Activated T-cell treated with anti-CD3 and anti-CD28 coated beads, Interleukin-2, amount 50 U/mL, for 1 hour (primary cell): ENCODE measurements at regions not wholly inside any gene's neighbourhood (a gene's known extent, or its start where the extent isn't known, plus 50 kb on each side); places are given as distances from the start of the nearest gene placed in this dataset.

Experiments
- DNase-seq: peaks from one replicate; pipeline ENCODE4 v3.0.0-alpha.2; 2020

DNA sequence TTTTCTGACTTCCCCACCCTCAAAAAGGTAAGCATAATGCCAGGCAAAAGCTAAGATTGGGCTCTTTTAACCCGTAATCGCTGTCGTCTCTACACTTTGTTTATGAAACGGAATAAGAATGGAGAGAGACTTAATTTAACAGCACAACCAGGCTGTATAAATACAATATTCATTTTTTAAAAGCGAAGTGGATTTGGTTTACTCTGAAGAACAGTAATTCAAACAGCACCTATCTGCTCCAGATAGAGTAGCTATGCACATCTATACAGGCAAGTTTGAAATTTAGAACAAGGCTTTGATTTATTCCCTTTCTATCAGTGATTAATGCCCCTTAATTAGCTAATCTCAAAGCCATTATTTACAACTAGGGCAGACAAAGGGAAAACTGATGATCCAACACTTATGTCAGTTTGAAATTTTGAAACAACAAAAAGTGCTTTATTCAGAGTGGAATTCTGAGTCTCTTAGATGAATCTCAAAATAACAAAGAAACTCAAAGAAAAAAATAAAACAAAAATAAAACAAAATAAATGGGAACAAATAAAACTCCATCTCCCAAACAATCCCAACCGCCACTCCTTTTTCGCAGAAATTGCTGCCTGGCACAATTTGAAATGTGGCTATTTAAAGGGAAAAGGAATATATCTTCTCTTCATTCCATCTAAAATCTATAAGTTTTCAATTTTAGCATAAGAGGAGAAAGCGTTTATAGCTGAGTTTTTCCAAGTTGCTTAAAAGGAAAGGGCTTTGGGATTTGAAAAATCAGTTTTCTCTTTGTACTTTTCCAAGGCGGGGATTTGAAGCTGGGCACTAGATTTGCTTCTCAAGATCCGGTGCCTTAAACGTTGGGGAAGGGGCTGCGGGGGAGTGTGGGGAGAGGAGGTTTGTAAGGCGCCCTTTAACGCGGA lies 298.6 kb downstream of the PARP8 start:
- DNase-seq: no peak

DNA sequence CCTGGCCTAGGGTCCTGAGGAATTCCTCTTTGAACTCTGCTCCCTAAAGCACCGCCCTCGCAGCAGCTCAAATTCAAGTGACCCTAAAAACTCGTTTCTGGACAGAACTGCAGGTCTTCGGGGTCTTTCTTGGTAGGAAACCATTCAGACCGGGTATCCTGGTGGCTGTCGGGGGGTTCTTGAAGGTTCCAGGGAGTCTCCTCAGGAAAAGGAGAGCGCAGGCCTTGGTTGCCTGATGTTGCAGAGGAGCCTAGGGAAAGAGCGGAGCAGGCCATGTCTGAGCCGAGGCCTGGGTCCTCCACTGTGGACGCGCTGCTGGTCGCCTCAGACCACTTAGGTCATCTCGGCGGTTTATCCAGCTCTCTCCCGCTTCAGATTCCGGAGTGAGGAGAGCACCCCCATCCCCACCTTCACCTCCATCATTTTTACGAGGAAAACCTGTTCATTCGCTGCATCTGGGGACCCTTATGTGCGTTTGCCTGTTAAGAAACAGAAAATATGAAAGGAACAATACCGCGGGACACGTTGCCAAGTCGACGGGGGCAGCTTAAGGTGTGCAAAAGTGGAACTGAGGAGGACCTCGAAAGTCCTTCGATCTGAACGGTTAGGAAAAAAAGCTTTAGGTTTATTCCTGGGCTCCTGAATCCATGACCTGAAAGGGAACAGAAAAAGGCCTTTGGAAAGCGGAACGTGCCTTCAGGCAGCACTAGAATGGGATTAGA lies 299.4 kb downstream of the PARP8 start:
- DNase-seq: no peak

DNA sequence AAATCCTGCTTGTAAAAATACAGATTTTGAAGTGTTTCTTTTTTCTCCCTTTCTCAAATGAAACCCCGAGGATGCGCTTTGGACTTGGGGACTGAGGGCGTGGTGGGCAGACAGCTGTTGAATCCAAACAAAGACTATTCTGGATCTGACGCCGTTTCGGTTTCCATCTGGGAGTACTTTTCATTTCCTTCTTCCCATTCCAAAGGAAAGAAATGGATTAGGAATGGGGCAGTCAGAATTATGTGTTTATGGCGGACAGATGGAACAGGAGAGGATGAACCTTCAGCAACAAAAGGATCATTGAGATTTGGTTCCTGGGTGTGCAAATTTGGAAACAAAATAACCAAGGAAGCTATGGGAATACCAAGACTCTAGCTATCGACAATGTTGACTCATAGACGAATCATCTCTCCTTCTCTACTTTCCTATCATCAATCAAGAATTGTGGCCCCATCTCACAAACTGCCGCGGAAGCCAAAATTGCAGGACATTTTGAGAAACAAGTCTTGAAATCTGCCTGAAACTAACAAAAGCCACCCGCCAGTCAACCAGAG lies 300.6 kb downstream of the PARP8 start:
- no peak for DNase-seq

DNA sequence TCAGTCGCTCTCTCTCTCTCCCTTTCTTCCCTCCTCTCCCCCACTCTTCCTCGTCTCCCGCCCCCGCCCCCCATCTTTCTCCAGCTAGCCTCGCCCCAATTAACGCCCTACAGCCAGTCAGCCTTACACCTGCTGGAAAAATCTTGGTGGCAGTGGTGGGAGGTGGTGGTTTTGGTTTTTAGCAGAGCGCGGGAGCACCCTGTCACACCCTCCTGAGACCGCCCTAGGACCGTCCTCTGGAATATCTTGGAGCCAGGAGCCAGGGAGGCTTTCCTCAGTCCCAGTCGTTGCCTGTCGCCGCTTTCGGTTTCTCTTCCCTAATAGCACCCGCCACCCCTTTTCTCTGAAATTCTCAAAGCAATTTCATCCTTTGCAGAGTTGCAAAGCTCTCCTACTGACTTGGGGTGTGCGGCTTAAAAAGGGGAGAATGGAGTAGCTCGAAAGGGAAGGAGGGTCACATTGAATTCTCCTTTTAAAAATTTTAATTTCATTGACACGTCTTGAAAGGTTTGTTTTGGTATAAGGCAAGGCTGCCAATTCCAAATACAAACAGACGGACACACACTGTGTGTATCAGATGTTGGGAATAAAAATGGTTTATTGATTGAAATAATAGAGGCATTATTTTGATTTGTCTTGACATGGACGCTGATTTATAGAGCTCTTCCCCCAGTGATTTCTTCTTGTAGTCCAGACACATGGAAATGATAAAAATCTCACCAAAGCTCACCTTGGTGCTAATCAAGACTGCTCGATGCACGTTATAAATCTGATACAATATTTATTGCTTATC lies 301.3 kb downstream of the PARP8 start:
- DNase-seq: no peak

DNA sequence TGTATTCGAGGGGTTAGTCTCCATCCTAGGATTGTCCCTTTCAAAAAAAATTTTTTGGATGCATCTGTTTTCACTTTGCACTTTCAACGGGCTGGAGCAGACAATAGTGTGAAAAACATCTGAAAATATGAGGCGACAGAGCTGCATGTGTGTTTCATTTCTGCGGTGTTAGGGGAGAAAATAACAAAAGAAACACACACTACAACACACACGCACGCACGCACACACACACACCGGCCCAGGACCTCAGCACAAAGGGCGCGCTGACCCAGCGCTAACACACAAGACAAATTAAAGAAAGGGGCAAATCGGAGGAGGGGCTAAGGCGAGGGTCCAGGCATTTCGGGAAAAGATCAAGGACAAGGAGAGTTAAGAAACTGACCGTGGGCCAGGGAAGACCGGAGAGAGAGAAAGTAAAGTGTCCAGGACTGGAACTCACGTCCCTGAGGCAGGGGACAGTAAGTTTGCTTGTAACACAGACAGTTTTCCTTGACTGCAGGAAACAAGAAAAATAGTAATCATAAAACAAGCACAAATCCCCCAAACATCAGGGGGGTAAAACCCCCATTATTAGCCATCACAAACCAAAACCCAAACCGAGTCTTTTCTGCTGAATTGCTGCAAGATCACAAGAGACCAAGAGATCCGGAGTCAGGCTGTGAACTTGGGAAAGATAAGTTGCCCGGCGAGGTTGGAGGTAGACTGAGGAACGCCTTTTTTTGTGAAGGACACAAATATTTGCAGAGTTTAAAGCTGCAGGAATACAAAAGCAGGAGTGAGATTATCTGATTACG lies 302.1 kb downstream of the PARP8 start:
- no peak for DNase-seq

DNA sequence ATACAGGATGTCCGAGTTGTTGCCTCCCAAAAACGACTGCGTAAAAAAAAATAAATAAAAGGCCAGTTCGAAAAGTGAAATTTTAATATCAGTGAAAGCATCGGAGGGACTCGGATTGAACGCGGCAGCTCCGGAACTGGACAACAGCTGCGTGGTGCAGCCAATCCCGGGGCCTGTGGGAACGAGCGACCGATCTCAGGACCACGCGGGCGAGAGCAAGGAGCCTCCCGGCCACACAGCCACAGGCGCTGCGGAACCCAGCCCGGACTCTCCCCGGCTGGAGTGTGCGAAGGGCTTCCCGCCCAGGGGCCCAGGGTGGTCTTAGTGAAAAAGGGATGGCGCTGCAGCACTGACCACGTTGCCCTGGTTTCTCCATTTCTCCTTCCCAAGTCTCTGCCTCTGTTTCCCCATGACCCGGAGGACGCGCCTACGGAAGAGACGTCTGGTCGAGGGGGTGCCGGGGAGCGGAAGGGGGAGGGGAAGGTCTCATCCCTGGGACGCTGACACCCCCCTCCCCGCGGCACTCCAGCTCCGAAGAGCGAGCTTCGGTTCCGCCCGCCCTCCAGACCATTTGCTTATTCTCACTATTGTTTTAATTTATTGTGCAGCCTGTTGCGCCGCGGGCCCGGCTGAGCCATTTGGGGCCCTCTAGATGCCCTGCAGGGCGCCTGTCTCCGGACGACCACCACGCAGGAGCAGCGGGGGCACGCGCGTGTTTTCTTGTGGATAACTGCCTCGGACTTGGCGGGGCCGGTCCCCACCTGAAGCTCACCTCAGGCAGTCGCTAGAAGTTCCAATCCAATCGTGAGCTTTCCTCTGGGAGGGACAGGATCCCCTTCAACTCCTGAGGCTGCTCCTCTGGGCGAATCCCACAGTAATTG lies 303.0 kb downstream of the PARP8 start:
- no peak for DNase-seq

DNA sequence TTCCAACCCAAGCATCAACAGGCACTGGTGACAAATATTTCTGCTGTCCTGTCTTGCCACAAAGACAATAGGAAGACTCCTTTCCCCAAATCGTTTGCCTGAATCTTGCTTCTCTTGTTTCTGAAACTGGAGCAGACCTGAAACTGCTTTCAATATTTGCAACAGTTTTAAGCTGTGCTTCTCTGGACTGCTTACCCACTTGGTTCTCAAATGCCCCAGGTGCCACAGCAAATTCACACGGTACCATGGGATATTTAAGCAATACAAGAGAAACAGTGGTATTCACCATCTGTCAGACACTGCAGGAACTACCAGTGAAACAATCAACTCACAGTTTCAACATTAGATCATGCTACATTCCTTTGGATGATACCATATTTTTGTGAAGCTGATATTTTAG lies 309.4 kb downstream of the PARP8 start:
- no peak for DNase-seq

DNA sequence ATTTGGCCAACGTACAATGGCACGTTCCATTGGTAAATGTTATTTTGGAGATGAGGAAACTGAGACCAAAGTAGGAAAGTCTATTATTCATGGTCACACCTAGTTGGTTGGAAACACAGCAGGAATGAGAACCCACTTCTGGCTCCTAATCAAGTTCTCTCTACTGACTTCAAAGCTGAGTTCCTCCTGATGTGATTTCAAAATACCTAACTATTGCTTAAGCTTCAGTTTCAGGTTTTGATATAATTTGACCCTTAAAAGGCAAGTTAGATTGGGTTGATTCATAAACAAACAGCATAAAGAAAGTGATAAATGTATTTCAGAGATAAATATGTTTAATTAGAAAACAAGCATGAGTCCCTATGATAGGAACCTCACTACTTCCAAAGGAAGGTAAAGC lies 312.5 kb downstream of the PARP8 start:
- DNase-seq: no peak

DNA sequence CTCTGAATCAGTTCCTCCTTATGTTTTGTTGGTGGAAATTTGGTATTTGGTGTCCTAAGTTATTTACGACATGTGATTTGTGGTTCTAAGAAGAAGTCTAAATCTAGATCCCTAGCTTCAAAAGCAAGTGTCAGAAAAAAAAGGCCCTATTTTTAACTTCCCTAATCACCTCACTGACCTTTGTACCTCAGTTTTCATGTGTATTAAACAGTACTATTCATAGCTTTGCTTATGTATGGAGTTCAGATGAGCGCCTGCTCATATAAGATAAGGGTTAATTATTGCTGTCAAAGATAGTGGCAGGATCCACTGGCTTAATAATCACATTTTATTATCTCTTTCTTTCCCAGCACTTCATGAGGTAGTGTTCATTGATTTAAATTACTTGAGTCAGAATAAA lies 318.2 kb downstream of the PARP8 start:
- no peak for DNase-seq

DNA sequence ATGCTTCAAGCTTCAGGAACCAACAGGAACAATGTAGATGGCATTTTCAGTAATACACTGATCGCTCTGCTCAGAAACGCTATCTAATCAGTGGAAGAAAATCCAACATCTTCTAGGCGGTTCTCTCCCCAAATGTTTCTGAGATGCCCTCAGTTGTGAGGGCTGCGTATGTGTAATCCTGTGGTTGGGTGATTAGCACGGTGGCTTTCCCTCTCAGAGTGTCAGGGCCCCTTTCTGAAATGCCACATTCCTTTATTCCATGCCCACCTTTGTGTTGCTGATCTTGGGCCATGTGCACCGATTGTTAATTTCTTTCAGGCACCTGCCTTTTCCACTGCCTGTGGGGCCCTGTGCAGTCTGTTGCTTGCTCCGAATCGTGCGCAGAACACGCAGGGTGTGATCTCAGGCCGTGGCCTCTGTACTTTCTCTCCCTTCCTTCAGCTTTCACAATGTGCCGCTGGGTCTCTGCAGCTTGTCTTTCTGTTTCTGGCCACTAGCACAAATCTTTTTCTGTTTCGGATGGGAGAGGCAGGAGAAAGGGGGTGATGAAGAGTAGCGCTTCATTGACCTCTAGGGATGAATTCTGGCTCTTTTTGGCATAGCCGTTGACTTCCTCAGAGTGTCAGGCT lies 324.0 kb downstream of the PARP8 start:
- no peak for DNase-seq

DNA sequence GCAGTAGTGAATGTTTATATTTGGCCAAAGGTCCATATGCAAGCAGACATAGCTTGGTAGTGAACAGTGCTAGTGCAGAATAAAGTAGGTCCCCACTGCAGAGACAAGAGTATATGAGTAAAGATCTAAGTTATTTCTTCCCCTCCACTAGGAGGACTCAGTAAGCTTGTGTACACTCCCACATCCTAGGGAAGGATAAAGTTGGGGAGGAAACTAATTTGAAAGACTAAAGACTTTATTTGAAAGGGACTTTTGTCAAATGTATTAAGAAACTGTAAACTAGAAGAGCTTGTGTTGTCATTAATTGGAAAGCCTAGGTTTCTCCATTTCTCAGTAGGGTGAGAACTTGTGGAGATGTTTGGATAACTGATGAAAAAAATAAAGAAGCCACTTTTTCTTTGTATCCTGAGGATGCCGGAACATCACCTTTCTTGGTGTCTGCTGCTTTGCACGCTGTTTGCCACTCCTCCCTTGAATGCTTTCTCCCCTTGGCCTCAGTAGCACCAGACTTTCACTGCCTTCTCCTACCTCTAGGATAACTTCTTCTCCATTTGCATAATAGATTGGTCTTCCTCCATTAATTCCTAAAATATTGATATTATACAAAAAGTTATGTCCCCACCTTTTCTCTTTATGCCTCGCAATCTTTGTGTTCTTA lies 329.0 kb downstream of the PARP8 start:
- no peak for DNase-seq

DNA sequence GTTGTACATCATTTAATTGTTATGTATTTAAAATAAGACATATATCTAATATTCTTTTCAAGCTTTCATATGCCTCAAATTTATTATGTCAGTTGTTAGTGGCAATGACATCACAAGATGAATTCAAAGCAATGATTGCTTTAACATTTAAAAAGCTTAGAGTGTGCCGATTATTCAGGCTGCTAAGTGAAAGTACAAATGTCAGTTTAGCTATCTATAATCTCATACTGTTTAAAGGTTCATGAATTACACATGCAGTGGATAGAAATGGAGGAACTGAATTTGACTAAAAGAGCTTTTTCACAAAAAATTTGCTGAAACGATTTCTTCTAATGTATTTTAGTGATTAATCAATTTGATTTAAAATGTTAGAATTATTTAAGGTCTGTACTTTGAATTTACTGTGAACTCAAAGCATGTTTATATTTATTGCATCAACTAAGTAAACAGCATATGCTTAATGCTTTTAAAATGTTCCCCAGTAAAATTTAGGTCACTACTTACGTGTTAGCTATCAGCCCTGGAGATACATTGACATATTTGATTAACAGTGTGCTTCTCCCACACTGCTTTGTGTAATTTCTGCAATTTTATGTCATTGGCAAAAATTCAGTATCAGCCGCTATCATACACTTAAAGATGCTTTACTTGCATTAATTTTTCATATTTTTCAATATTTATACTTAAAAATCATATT lies 334.9 kb downstream of the PARP8 start:
- no peak for DNase-seq

DNA sequence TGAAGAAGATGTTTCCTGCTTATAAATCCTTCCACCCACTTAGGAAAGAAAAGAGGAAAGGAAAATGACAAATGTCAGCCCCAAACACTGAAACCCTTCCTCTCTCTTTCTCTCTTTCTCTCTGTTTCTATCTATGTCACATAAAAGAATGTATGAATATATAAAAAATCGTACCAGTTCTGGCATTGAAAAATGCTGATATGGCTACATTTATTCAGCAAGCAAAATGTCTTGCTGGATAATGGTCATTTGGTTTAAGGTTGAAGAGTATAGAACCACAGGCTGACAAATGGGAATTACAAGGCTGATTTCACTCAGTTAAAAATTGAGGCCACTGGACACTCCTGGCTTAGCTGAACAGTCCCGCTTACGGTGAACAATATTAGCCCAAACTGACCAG lies 335.9 kb downstream of the PARP8 start:
- DNase-seq: no peak

DNA sequence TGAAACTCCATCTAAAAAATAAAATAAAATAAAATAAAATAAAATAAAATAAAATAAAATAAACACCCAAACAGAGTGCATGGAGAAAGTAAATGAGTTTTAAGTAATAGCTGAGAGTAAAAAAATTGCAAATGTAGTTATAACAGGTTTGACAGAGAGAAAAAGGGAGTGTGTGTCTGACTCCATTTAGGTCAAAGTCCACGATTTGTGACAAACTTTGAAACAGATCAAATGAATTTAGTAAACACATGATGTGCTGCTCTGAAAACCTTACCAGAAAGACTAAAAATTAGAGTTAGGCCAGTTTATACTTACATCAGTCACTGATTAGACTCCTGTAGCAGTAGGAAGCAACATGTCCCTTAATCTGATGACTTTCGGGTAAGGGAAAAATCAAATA lies 346.6 kb downstream of the PARP8 start:
- no peak for DNase-seq

DNA sequence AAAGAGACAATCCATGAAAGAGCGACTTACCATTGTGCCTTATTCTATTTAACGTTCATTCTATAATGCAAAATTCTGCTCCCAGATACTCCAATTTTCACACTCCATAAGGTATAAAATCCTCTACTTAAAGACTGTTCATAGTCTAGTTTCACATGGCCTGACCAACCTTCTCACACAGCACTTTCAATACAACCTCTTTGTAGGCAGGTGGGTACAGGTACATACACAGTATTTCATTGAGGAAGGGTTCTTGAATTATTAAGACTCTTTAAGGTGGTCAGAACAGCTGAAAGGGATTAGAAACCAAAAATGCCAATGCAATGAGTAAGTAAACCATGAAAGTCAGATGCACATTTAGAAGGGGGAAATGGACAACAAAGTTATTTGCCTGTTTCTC lies 352.0 kb downstream of the PARP8 start:
- no peak for DNase-seq

DNA sequence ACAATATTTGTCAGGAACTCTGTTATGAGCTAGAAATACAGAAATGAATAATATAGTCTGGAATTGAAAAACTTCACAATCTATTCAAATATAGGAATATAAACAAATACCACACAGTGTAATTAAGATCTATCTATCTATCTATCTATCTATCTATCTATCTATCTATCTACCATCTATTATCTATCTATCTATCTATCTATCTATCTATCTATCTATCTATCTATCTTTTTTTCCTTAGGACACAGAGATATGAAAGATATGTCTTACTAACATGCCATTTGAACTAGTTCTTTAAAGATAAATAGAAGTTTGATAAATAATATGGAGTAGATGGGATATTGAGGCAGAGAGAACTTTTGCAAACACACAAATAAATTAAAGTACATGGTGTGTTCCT lies 357.8 kb downstream of the PARP8 start:
- DNase-seq: no peak

DNA sequence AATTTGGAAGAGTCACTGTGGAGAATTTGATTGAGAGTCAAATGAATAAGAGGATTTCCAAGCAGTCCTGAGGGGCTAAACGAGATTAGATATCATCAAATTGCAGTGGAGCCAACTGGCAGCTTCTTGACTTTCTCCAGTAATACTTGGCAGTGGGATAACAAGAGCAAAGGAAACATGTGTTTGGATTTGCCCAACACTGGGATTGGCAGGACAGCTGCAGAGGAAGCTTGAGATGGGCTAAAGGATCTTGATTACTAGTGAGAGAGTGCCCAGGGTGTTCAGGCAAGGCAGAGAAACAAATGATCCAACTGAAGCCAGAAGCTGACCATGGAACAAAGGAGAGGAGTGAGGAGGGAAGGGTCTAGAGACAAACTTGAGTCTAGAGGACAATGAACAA lies 356.0 kb upstream of the ISL1 start:
- DNase-seq: no peak

DNA sequence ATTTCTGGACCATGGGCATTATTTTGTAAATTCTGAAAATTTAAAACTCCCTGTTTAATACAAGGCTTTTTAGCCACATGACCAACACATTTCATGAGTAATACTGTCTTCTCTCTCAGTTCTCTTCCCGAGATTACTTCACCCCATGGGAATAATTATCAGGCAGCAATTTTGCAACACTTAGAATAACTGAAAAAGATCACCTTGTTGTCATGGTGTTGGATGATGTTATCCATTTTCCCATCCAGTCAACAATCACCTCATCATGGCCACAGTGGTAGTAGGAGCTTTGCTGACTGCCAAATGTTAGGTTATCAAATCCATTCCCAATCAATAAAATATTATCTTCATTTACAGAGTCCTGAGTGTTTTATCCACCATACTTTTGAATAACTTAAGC lies 354.9 kb upstream of the ISL1 start:
- no peak for DNase-seq

DNA sequence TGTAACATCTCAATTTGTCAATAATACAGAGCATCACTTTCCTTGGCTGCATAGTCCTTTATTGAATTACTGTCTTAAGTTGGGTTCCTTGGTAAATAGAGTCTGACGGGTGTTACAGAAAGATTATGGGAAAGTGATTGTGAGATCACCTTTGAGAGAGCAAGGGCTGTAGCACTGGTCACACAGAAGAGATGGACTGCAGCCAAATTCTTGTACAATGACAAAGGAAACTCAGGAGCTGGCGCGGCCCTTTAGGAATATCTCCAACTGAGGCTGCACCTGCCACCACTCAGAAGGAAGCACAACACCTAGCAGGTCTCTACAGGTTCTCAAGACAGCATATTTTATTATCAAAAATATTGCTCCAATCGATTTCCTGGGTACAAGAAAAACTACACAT lies 350.0 kb upstream of the ISL1 start:
- no peak for DNase-seq
